HG03354 (cell line): ENCODE measurements at regions not wholly inside any gene's neighbourhood (a gene's known extent, or its start where the extent isn't known, plus 50 kb on each side); places are given as distances from the start of the nearest gene placed in this dataset.
"Not testable (repeated sequence)": the region's sequence is repeated elsewhere in the genome, so short reads cannot be mapped to it uniquely, and the experiment has no call there.

Source experiments
- ATAC-seq: cut with Tn5 transposase; IDR thresholded peaks from one replicate; pipeline ENCODE4 v1.9.1; 2021; ENCODE audit warnings: mild to moderate bottlenecking; ENCODE audit not compliant: unreplicated experiment, poor library complexity, severe bottlenecking

- ATAC-seq: no peak
Measured at GRCh38 chr9:16293610-16294009, 576.9 kb downstream of the BNC2 start.

- ATAC-seq: no peak
Measured at GRCh38 chr9:16294133-16294770, 576.2 kb downstream of the BNC2 start.

DNA sequence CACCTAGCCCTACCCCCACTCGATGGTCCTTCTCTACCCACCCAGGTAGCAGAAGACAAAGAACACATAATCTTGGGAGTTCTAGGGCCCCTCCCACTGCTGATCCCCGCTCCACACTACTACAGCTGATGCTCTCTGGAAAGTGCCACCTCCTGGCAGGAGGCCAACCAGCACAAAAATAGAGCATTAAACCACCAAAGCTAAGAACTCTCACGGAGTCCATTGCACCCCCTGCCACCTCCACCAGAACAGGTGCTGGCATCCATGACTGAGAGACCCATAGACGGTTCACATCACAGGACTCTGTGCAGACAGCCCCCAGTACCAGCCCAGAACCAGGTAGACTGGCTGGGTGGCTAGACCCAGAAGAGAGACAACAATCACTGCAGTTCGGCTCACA is 575.5 kb downstream of the BNC2 start:
- ATAC-seq: not testable (repeated sequence)

DNA sequence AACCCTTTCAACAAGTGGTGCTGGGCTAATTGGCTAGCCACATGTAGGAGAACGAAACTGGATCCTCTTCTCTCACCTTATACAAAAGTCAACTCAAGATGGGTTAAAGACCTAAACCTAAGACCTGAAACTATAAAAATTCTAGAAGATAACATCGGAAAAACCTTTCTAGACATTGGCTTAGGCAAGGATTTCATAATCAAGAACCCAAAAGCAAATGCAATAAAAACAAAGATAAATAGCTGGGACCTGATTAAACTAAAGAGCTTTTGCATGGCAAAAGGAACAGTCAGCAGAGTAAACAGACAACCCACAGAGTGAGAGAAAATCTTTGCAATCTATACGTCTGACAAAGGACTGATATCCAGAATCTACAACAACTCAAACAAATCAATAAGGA is 571.1 kb downstream of the BNC2 start:
- ATAC-seq: not testable (repeated sequence)

DNA sequence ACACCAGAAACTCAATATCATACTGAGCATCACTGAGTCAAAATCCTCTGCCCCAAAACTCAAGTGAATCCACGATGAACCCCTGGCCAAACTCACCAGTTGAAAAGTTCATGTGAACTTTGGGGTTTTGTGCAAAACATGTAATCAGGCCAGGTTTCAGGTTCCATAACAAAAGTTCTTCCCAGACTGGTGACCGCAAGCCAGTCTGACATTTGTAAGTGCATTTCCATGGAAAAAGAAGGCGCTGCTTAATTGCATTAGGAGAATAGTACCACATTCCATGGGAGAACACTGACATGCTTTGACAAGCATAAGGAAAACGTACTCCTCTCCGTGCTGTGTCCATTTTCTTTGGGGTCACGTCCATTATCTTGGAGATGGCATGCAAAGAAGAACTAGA is 567.0 kb downstream of the BNC2 start:
- ATAC-seq: no peak

- no peak for ATAC-seq
Measured at GRCh38 chr9:16304301-16304700, 566.2 kb downstream of the BNC2 start.

- ATAC-seq: no peak
Measured at GRCh38 chr9:16306586-16306985, 563.9 kb downstream of the BNC2 start.

GRCh38 chr9:16307626-16308195 is 562.8 kb downstream of the BNC2 start:
- no peak for ATAC-seq

- ATAC-seq: no peak
Measured at GRCh38 chr9:16308645-16309044, 561.8 kb downstream of the BNC2 start.

DNA sequence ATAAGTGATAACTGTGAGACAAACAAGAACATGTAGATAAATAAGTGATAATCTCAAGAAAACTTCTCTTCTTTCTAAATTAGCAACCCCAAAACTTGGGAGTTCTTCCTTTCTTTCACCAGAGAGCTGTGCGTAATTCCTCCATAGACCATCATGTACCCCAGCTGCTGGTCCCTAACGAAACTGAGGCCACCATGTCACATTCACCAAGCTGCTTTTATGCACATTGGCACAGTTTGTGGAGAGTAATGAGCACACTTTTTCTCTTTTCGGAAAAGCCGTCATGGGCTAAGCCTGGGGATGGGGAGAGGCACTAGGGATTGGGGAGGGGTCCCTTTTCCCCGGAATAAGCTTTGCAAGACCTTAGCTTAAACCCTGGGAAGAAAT is 561.4 kb downstream of the BNC2 start:
- ATAC-seq: no peak

GRCh38 chr9:16309469-16310271 is 560.8 kb downstream of the BNC2 start:
- ATAC-seq: no peak

DNA sequence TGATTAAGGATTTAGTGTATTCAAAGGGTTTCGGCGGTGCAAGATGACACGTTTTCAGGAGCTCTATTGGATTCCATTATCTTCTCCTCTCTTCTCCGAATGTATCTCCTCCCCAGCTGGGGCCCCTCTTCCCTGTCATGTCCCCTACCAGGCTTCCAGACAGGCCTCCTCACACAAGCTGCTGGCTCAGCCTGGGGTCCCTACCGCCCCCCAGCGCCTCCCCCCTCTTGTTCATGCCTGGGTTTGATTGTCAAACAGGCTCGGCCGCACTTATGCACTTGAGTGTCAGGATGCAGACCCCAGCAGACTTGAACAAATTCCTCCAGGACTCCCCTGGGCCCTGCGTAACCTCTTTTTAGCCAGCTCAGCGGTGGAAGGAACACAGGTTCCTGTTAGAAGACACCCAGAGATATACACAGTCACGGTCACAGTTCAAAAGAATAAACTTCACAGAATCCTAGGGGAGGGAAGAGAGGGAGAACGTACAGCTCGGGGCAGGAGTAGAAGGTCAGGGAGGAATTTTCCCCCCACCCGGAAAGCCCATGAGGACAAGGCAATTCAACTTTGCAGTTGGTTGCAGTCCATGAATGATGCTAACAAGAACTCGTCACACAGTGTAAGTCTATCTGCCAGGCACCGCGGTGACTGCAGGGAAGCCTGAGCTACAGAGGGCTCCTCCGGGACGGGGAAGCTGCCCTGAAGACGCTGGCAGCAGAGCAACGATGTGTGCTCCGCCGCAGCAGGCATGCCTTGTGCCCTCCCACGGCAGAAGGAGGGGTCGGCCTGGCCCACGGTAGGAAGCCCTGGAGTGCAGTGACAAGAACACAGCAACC is 560.0 kb downstream of the BNC2 start:
- no peak for ATAC-seq

DNA sequence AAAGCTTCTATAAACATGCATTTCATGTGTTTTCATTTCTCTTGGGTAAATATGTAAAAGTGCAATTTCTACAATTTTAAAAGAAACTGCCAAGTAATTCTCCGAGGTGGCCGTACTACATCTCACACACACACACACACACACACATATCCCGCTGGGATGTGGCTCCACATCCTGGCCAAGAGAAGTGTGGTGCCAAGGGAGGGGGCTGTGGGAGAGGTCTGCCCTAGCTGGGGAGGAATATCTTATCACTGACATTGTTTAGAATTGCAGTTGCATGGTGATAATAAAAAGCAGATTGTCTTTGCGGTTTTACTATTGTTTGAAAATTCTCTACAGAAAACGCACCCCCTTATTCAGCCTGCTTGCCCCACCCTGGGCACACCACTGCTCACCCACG is 558.4 kb downstream of the BNC2 start:
- ATAC-seq: no peak

GRCh38 chr9:16312962-16313546 is 557.4 kb downstream of the BNC2 start:
- no peak for ATAC-seq

DNA sequence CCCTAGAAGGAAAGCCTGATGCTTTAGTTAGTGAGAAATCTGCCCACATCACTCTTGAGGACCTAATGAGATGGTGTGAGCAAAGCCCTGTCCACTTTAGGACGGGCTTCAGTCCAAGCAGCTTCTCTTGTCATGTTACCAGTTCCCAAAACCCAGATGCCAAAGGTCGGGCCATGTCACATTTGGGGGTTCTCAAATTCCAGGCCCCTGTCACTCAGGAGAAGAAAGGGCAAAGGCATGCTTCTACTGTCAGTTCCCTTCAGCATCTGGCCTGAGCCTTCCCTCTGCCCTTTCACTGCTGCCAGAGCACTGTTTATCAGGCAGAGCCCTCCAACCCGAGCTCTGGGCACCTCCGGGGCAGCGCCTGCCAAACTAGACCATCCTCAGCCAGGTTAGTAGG is 556.0 kb downstream of the BNC2 start:
- ATAC-seq: no peak

DNA sequence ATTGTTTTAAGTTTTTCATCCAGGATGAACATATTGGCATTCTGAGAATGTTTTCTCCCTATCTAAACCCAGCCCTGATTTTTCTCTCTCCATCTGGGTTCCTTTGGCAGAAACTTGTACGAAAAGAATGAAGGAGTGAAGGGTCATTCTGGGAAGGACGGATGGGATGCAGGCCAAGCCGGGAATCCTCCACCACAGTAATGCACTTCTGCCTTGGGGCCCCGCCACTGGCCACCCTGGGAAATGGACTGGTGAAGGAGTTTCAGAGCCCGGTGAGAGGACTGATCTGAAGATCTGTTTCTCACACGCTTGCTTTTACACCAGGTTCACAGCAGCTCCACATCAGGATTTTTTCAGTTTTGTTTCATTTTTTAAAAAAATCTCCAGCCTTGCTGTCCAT is 554.8 kb downstream of the BNC2 start:
- ATAC-seq: no peak

- no peak for ATAC-seq
Measured at GRCh38 chr9:16316456-16316855, 554.0 kb downstream of the BNC2 start.

GRCh38 chr9:16316911-16317817 is 553.3 kb downstream of the BNC2 start:
- ATAC-seq: no peak

- ATAC-seq: no peak
Measured at GRCh38 chr9:16318516-16319060, 551.9 kb downstream of the BNC2 start.
